Testis (tissue), 2 donors: ENCODE measurements at regions not wholly inside any gene's neighbourhood (a gene's known extent, or its start where the extent isn't known, plus 50 kb on each side); places are given as distances from the start of the nearest gene placed in this dataset.

Experiments
- DNase-seq: peaks from one replicate; pipeline ENCODE4 v3.0.0-alpha.2; 2019
- H3K27ac ChIP-seq, 2 donors: fragments of 200-600 bp; sonication (generic); one replicate each; pipeline ENCODE4 v1.5.1; 2019
- H3K27me3 ChIP-seq: fragments of 200-600 bp; sonication (generic); one replicate; pipeline ENCODE4 v1.5.1; 2019
- H3K36me3 ChIP-seq: fragments of 200-600 bp; sonication (generic); one replicate; pipeline ENCODE4 v1.5.1; 2017; ENCODE audit warnings: low read depth; ENCODE audit errors: missing control alignments
- H3K4me1 ChIP-seq: fragments of 200-600 bp; sonication (generic); one replicate; pipeline ENCODE4 v1.5.1; 2019
- H3K4me3 ChIP-seq, 2 donors: fragments of 200-600 bp; sonication (generic); one replicate each; pipeline ENCODE4 v1.5.1; 2017 to 2019
- H3K9me3 ChIP-seq: fragments of 200-600 bp; sonication (generic); one replicate; pipeline ENCODE4 v1.5.1; 2017
- CTCF ChIP-seq, 3 experiments: fragments of 450-650 bp in 2 of 3; fragments of 200-600 bp in 1 of 3; sonication (generic) in 1 of 3; IDR thresholded peaks; one replicate each; pipeline ENCODE4 v1.5.1; 2016 to 2019; ENCODE audit warnings: antibody characterized with exemption in 3 of 3, mild to moderate bottlenecking in 2 of 3, moderate library complexity in 1 of 3
- POLR2A ChIP-seq: fragments of 450-650 bp; IDR thresholded peaks from one replicate; pipeline ENCODE4 v1.6.1; 2017; ENCODE audit warnings: antibody characterized with exemption, mild to moderate bottlenecking, moderate library complexity
- WGBS, 2 donors: methylation state at CpG; one replicate each; pipeline ENCODE4 v1.1.5; 2018; 5-methylcytosine and 5-hydroxymethylcytosine counted together
- intact Hi-C: fragments of 100-400 bp; cut with DNase I; formaldehyde crosslinking; loops from one replicate; pipeline ENCODE4 v1.15.1; 2023; ENCODE audit warnings: low total_unique reads

GRCh38 chr20:60512443-60512842 is 554.2 kb downstream of the CDH26 start:
- intact Hi-C loops: no loop called here
- Histone ChIP-seq H3K9me3 (no peaks in the 10 kb centered on the region), H3K4me1 (no peaks in the 10 kb centered on the region), H3K4me3 (no peak overlapping the region), H3K27ac (no peak overlapping the region), H3K27me3 (no peaks in the 10 kb centered on the region), H3K36me3 (no peaks in the 10 kb centered on the region)
- no peak for TF ChIP-seq CTCF (IDR thresholded peaks at IDR 0.05)
- no peak for TF ChIP-seq POLR2A
- WGBS, 2 donors: 55 to 62% methylated on average over 4 of the region's 4 CpGs
- peak; percentile 23 for DNase-seq

GRCh38 chr20:60513141-60513540 is 554.9 kb downstream of the CDH26 start:
- Histone ChIP-seq H3K4me3 (no peak overlapping the region), H3K27me3 (no peaks in the 10 kb centered on the region), H3K9me3 (no peaks in the 10 kb centered on the region), H3K36me3 (no peaks in the 10 kb centered on the region), H3K4me1 (no peaks in the 10 kb centered on the region), H3K27ac (no peak overlapping the region)
- intact Hi-C loops: no loop called here
- TF ChIP-seq POLR2A (no peak), CTCF (IDR thresholded peaks at IDR 0.05) (no peak)
- DNase-seq: no peak
- 95 to 98% methylated on average over 3 of the region's 3 CpGs for WGBS, 2 donors

- 86 to 87% methylated on average over 2 of the region's 2 CpGs for WGBS, 2 donors
- no peaks in the 10 kb centered on the region for H3K4me1 ChIP-seq
- intact Hi-C loops: no loop called here
- TF ChIP-seq CTCF (IDR thresholded peaks at IDR 0.05) (no peak), POLR2A (no peak)
- DNase-seq: no peak
- no peak overlapping the region for H3K4me3 ChIP-seq
- no peaks in the 10 kb centered on the region for H3K27me3 ChIP-seq
- no peaks in the 10 kb centered on the region for H3K9me3 ChIP-seq
- H3K36me3 ChIP-seq: no peaks in the 10 kb centered on the region
- H3K27ac ChIP-seq: no peak overlapping the region
These were observed 558.2 kb downstream of the CDH26 start for GRCh38 chr20:60516442-60516841.

- Histone ChIP-seq H3K9me3 (no peaks in the 10 kb centered on the region), H3K4me3 (no peak overlapping the region), H3K27ac (no peak overlapping the region), H3K4me1 (no peaks in the 10 kb centered on the region), H3K27me3 (no peaks in the 10 kb centered on the region), H3K36me3 (no peaks in the 10 kb centered on the region)
- intact Hi-C loops: no loop called here
- 50 to 83% methylated on average over 1 of the region's 1 CpG for WGBS, 2 donors
- TF ChIP-seq CTCF (IDR thresholded peaks at IDR 0.05) (no peak), POLR2A (no peak)
- no peak for DNase-seq
These were observed 559.8 kb downstream of the CDH26 start for GRCh38 chr20:60518022-60518421.

GRCh38 chr20:60525397-60525796 is 567.2 kb downstream of the CDH26 start:
- Histone ChIP-seq H3K27me3 (no peaks in the 10 kb centered on the region), H3K4me3 (no peak overlapping the region), H3K36me3 (no peaks in the 10 kb centered on the region), H3K27ac (no peak overlapping the region), H3K4me1 (no peaks in the 10 kb centered on the region), H3K9me3 (no peaks in the 10 kb centered on the region)
- intact Hi-C loops: no loop called here
- no peak for TF ChIP-seq POLR2A
- no peak for TF ChIP-seq CTCF (IDR thresholded peaks at IDR 0.05)
- DNase-seq: no peak
- WGBS, 2 donors: 96 to 100% methylated on average over 2 of the region's 2 CpGs
